ENCODE measurements at regions not wholly inside any gene's neighbourhood (a gene's known extent, or its start where the extent isn't known, plus 50 kb on each side); places are given as distances from the start of the nearest gene placed in this dataset.
A peak's percentile ranks its signal among the peaks of the same experiment; 100 is the strongest.

DNA sequence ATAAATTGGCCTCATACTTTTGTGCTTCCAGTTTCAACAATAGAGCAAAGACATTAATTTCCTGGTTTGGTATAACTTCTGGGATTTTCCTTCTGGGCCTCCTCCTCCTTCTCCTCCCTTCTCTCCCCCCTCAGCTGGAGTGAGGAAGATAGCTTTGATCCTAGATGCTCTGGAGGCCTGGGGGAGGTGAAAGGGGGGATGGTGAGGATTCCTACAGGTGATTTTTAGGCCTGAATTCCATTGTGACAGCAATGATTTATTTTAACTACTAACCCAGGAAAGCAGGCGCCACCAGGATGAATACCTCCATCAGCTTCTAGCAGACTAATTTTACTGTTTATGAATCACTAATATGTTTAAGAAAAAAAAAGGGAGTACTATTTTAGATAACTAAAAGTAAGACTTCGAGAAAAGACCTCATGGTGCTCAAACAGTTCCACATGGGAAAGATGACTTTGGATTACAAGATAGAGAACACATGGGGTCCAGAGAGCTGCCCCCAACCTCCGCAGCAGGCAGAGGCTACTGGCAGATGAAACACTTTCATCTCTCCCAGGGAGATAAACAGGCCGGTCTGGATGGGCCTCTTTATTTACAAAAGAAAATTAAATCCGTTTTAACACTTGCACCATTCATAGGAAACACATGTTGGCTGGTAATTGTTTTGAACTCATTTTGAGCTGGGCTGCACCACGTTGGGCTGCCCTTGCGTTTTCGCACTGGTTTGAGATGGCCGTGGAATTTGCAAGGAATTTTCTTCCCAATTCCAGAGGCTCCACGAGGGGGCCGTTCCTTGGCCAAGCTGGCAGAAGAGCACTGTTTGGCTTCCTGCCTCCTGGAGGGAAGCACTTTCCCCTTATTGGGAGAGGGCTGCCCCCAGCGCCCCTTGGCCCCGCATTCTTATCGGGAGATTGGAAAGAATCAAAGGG lies 125.1 kb upstream of the STX18 start:
- no peak overlapping the region for H3K4me2 ChIP-seq
- no peaks in the 10 kb centered on the region for H3K27me3 ChIP-seq
- no peak for TF ChIP-seq Cebpa-rat (IDR thresholded peaks at IDR 0.05)
- H3K4me1 ChIP-seq = no peaks in the 10 kb centered on the region
- no peaks in the 10 kb centered on the region for H3K9me3 ChIP-seq
- no peak overlapping the region for H3K4me3 ChIP-seq
- 0 out of 2 replicates have a peak overlapping the region, but pooled peaks have one; percentile 24 for H3K9ac ChIP-seq
- no peaks in the 10 kb centered on the region for H3K36me3 ChIP-seq
- no peak overlapping the region for H3K27ac ChIP-seq
- H4K20me1 ChIP-seq = no peaks in the 10 kb centered on the region

DNA sequence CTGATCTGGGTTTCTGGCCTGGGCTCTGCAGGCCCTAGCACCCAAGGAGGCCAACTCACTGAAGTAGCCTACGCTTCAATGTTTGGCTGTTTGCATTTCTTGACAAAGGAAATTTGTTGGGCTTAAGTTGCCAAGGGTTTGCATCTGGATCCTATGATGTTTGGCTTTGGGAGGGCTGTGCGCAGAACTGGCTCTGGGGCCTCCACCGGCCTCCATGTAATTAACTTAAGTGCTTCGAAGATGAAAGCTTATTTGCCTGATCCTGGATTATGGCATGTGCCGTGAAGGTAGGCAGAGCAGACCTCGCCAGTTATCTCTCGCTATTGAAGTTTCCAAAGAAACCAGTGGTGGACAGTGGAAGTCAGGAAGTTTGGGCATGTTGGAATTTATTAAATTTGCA lies 124.3 kb upstream of the STX18 start:
- Histone ChIP-seq H3K27me3 (no peaks in the 10 kb centered on the region), H4K20me1 (no peaks in the 10 kb centered on the region), H3K36me3 (no peaks in the 10 kb centered on the region), H3K4me3 (no peak overlapping the region), H3K4me1 (no peaks in the 10 kb centered on the region), H3K27ac (no peak overlapping the region), H3K9me3 (no peaks in the 10 kb centered on the region), H3K4me2 (no peak overlapping the region), H3K9ac (no peak overlapping the region)
- TF ChIP-seq Cebpa-rat (IDR thresholded peaks at IDR 0.05) = no peak

DNA sequence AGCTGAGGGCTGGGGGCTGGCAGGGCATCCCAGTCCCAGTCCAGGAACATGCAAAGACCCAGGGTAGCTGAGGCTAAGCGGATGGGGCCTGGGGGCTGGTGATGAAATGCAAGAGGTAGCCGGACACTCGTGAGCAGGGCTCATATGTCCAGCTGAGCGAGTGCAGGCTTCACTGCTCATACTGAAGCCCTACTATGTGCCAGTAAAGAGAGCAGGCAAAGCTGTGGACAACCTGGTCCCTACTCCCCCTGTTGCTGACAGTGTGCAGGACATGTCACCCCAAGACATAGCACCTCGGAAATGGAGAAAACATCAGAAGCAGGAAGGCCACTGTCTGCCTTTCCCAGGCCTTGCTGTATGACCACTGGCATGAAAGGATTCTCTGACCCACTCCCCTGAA lies 122.4 kb upstream of the STX18 start:
- no peak overlapping the region for H3K27ac ChIP-seq
- no peaks in the 10 kb centered on the region for H3K36me3 ChIP-seq
- H3K9ac ChIP-seq = no peak overlapping the region
- H3K4me1 ChIP-seq = no peaks in the 10 kb centered on the region
- no peak overlapping the region for H3K4me3 ChIP-seq
- no peak for TF ChIP-seq Cebpa-rat (IDR thresholded peaks at IDR 0.05)
- H4K20me1 ChIP-seq = no peaks in the 10 kb centered on the region
- H3K27me3 ChIP-seq = no peaks in the 10 kb centered on the region
- no peaks in the 10 kb centered on the region for H3K9me3 ChIP-seq
- no peak overlapping the region for H3K4me2 ChIP-seq

DNA sequence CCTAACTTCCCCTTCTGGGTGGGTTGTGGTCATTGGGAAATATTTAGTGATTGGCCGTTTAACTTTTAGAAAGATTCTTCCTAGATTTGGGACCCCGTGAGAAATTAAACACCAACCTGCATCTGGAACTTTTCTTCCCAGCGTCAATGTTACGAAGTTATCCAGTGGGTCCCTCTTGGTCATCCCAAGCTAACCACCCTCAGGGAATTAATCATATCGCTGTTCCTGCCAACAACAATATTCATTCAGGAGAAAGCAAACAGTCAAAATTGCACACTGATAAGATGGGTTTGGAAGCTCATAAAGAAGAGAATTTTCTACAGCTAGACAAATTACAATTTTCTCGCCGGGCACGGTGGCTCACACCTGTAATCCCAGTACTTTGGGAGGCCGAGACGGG lies 121.2 kb upstream of the STX18 start:
- no peaks in the 10 kb centered on the region for H3K4me1 ChIP-seq
- no peak overlapping the region for H3K4me2 ChIP-seq
- no peaks in the 10 kb centered on the region for H3K27me3 ChIP-seq
- TF ChIP-seq Cebpa-rat (IDR thresholded peaks at IDR 0.05) = no peak
- no peaks in the 10 kb centered on the region for H4K20me1 ChIP-seq
- no peak overlapping the region for H3K27ac ChIP-seq
- H3K9ac ChIP-seq = no peak overlapping the region
- no peaks in the 10 kb centered on the region for H3K9me3 ChIP-seq
- no peak overlapping the region for H3K4me3 ChIP-seq
- no peaks in the 10 kb centered on the region for H3K36me3 ChIP-seq

DNA sequence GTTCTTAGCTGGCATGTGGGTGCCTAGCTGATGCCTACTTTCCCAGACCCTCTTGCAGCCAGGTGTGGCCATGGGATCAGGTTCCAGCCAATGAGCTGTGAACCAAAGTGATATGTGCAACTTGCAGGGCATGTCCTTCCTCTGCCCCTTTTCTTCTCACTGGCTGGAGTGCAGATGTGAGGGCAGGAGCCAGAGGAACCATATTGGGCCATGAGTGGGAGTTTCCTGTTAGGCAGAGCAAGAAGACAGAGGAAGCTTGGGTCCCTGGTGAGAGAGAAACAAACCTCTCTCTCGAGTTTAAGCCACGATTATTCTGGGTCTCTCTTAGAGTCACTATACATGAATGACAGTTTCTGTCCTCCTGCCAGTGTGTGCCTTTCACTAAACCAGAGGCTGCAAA lies 120.4 kb upstream of the STX18 start:
- no peaks in the 10 kb centered on the region for H3K4me1 ChIP-seq

GRCh38 chr4:4659871-4660651 lies 118.2 kb upstream of the STX18 start:
- H3K27me3 ChIP-seq = no peaks in the 10 kb centered on the region
- H4K20me1 ChIP-seq = no peaks in the 10 kb centered on the region
- H3K4me3 ChIP-seq = no peak overlapping the region
- no peaks in the 10 kb centered on the region for H3K36me3 ChIP-seq
- H3K4me2 ChIP-seq = no peak overlapping the region
- no peaks in the 10 kb centered on the region for H3K4me1 ChIP-seq
- no peak for TF ChIP-seq Cebpa-rat (IDR thresholded peaks at IDR 0.05)
- no peak overlapping the region for H3K27ac ChIP-seq
- H3K9me3 ChIP-seq = no peaks in the 10 kb centered on the region
- H3K9ac ChIP-seq = no peak overlapping the region

More for the DNA sequence above, 120.4 kb upstream of the STX18 start:
- H3K9ac ChIP-seq = no peak overlapping the region
- H3K27ac ChIP-seq = no peak overlapping the region
- no peak overlapping the region for H3K4me2 ChIP-seq
- no peak for TF ChIP-seq Cebpa-rat (IDR thresholded peaks at IDR 0.05)
- no peaks in the 10 kb centered on the region for H3K9me3 ChIP-seq
- no peak overlapping the region for H3K4me3 ChIP-seq
- H3K27me3 ChIP-seq = no peaks in the 10 kb centered on the region
- no peaks in the 10 kb centered on the region for H3K36me3 ChIP-seq
- H4K20me1 ChIP-seq = no peaks in the 10 kb centered on the region

- Histone ChIP-seq H3K27me3 (no peaks in the 10 kb centered on the region), H3K9me3 (no peaks in the 10 kb centered on the region), H3K4me2 (no peak overlapping the region), H4K20me1 (no peaks in the 10 kb centered on the region), H3K36me3 (no peaks in the 10 kb centered on the region), H3K4me1 (no peaks in the 10 kb centered on the region), H3K4me3 (no peak overlapping the region), H3K27ac (no peak overlapping the region), H3K9ac (no peak overlapping the region)
- TF ChIP-seq Cebpa-rat (IDR thresholded peaks at IDR 0.05) = no peak
Measured at GRCh38 chr4:4658052-4658451, 116.2 kb upstream of the STX18 start.

DNA sequence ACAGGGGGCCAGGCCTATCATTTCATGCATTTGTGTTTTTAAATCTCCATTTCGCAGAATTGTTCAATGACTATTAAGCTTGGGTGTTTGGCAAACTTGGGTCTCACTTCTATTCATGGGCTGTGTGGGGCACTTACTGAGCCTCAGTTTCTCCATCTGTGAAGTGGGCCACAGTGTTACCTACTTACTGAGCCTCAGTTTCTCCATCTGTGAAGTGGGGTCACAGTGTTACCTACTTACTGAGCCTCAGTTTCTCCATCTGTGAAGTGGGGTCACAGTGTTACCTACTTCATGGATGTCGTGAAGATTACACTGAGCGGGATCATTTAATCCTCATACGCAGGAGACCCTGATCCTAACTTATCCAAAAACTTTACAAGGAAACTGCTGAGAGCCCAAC lies 115.1 kb upstream of the STX18 start:
- Histone ChIP-seq H3K4me2 (no peak overlapping the region), H3K27me3 (no peaks in the 10 kb centered on the region), H3K9me3 (no peaks in the 10 kb centered on the region), H4K20me1 (no peaks in the 10 kb centered on the region), H3K36me3 (no peaks in the 10 kb centered on the region), H3K4me1 (no peaks in the 10 kb centered on the region), H3K4me3 (no peak overlapping the region), H3K9ac (no peak overlapping the region), H3K27ac (no peak overlapping the region)
- TF ChIP-seq Cebpa-rat (IDR thresholded peaks at IDR 0.05) = no peak

DNA sequence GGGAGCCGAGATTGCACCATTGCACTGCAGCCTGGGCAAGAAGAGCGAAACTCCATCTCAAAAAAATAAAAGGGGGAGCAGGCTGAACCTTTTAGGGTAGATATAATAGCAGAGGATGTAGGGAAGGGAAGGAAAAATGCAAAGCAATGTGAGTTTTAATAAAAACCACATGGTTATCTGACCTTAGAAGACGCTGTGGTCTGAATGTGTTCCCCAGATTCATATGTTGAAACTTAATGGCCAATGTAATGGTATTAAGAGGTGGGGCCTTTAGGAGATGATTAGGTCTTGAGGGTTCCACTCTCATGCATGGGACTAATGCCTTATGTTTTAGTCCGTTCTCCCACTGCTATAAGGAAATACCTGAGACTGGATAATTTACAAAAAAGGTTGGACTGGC lies 114.1 kb upstream of the STX18 start:
- no peak for TF ChIP-seq Cebpa-rat (IDR thresholded peaks at IDR 0.05)
- Histone ChIP-seq H3K4me2 (no peak overlapping the region), H3K27ac (no peak overlapping the region), H3K36me3 (no peaks in the 10 kb centered on the region), H3K9me3 (no peaks in the 10 kb centered on the region), H3K27me3 (no peaks in the 10 kb centered on the region), H4K20me1 (no peaks in the 10 kb centered on the region), H3K4me3 (no peak overlapping the region), H3K9ac (no peak overlapping the region), H3K4me1 (no peaks in the 10 kb centered on the region)

DNA sequence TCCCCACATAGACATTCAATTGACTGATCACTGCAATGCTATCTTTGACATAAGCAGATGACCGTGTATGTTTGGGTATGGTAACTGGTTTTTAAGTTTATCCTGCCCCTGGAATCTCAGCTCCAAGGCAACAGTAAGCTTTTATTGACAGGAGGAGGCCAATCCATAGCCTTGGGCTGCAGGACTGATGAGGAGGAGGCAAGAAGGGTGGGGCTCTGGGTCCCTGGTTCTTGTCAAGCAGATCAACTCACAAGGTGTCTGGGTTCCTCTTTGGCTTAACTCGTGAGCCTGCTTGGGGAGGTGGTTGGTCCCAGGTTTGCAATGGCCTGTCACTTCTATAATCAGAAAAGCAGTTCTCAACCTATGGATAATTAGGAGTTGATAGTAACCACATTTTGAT lies 113.2 kb upstream of the STX18 start:
- TF ChIP-seq Cebpa-rat (IDR thresholded peaks at IDR 0.05) = no peak

More for the DNA sequence above, 113.2 kb upstream of the STX18 start:
- no peak overlapping the region for H3K4me3 ChIP-seq
- no peak overlapping the region for H3K27ac ChIP-seq
- H3K9me3 ChIP-seq = no peaks in the 10 kb centered on the region
- no peaks in the 10 kb centered on the region for H3K4me1 ChIP-seq
- H3K27me3 ChIP-seq = no peaks in the 10 kb centered on the region
- no peaks in the 10 kb centered on the region for H4K20me1 ChIP-seq
- no peaks in the 10 kb centered on the region for H3K36me3 ChIP-seq
- no peak overlapping the region for H3K4me2 ChIP-seq
- no peak overlapping the region for H3K9ac ChIP-seq

Measured in BLaER1 (cell line).